Lung (tissue), 11 donors: ENCODE measurements at regions not wholly inside any gene's neighbourhood (a gene's known extent, or its start where the extent isn't known, plus 50 kb on each side); places are given as distances from the start of the nearest gene placed in this dataset.

Source experiments
- ATAC-seq: fragments of 200-7000 bp; cut with Tn5 transposase; one replicate; pipeline ENCODE4 v1.9.1; 2020; ENCODE audit warnings: moderate number of reproducible peaks; ENCODE audit not compliant: insufficient read depth, low FRiP score
- DNase-seq, 3 donors: peaks; one replicate each; pipeline ENCODE4 v3.0.0-alpha.2; 2013 to 2017
- H3K27ac ChIP-seq, 2 donors: one replicate each; pipeline ENCODE4 v1.5.1; 2013; ENCODE audit warnings: mild to moderate bottlenecking in 2 of 2, moderate library complexity in 2 of 2, control low read depth in 1 of 2, inconsistent platforms in 1 of 2, low read depth in 1 of 2, low read length in 1 of 2
- H3K27me3 ChIP-seq, 3 donors: one replicate each; pipeline ENCODE4 v1.5.1; 2013; ENCODE audit warnings: low read length in 2 of 3; ENCODE audit not compliant: control insufficient read depth in 3 of 3, insufficient read depth in 3 of 3
- H3K36me3 ChIP-seq, 4 donors: one replicate each; pipeline ENCODE4 v1.5.1; 2013; ENCODE audit warnings: low read length in 4 of 4, mild to moderate bottlenecking in 1 of 4, moderate library complexity in 1 of 4; ENCODE audit not compliant: control insufficient read depth in 4 of 4, insufficient read depth in 4 of 4
- H3K4me1 ChIP-seq, 5 donors: one replicate each; pipeline ENCODE4 v1.5.1; 2013; ENCODE audit warnings: low read length in 5 of 5, mild to moderate bottlenecking in 2 of 5, moderate library complexity in 1 of 5; ENCODE audit not compliant: control insufficient read depth in 5 of 5, insufficient read depth in 5 of 5
- H3K4me3 ChIP-seq: one replicate; pipeline ENCODE4 v1.5.1; 2013; ENCODE audit warnings: mild to moderate bottlenecking, control low read depth, moderate library complexity
- H3K9ac ChIP-seq, 2 donors: one replicate each; pipeline ENCODE4 v1.5.1; 2013; ENCODE audit warnings: low read length in 2 of 2, control low read depth in 1 of 2; ENCODE audit not compliant: insufficient read depth in 1 of 2
- H3K9me3 ChIP-seq, 4 donors: one replicate each; pipeline ENCODE4 v1.5.1; 2013; ENCODE audit warnings: low read length in 3 of 4, mild to moderate bottlenecking in 1 of 4, moderate library complexity in 1 of 4; ENCODE audit not compliant: control insufficient read depth in 4 of 4, insufficient read depth in 3 of 4
- CTCF ChIP-seq: IDR thresholded peaks from 2 replicates; pipeline ENCODE4 v1.5.1; 2012; ENCODE audit warnings: mild to moderate bottlenecking; ENCODE audit errors: control extremely low read depth, extremely low read depth
- WGBS, 2 donors: extraction: QIAGEN DNeasy Blood & Tissue Kit; methylation state at CpG; one replicate each; pipeline ENCODE4 v1.1.7; 2013; 5-methylcytosine and 5-hydroxymethylcytosine counted together
- donor health status: control.
- donor health status: control.
- donor health status: Bipolar disorder and iron deficiency.
- donor health status: healthy.
- donor health status: DM: yes; HTN: yes; CAD: no.

- H3K27me3 ChIP-seq, result no peaks in the 10 kb centered on the region
- no peaks in the 10 kb centered on the region for H3K4me1 ChIP-seq
- TF ChIP-seq CTCF, result no peak
- H3K36me3 ChIP-seq, result no peaks in the 10 kb centered on the region
- H3K4me3 ChIP-seq, result no peak overlapping the region
- H3K9ac ChIP-seq, result no peak overlapping the region
- ATAC-seq, result no peak
- DNase-seq, result no peak
- H3K9me3 ChIP-seq, result peaks cover 0 to 4% (median under 1%) of the 10 kb centered on the region in 4 donors
- WGBS, 2 donors, result 78 to 87% methylated on average over 16 of the region's 16 CpGs
- no peak overlapping the region for H3K27ac ChIP-seq
These were observed 751.2 kb downstream of the BRD1 start for GRCh38 chr22:49076300-49077035.

GRCh38 chr22:49075150-49075549 lies 752.5 kb downstream of the BRD1 start:
- DNase-seq, result no peak
- Histone ChIP-seq H3K9ac (no peak overlapping the region), H3K4me1 (no peaks in the 10 kb centered on the region), H3K4me3 (no peak overlapping the region), H3K36me3 (no peaks in the 10 kb centered on the region), H3K27me3 (peaks cover 0 to 3% (median 0%) of the 10 kb centered on the region in 3 donors), H3K9me3 (peaks cover 0 to 4% (median under 1%) of the 10 kb centered on the region in 4 donors), H3K27ac (no peak overlapping the region)
- TF ChIP-seq CTCF, result no peak
- ATAC-seq, result no peak
- WGBS, 2 donors, result 76 to 91% methylated on average over 5 of the region's 5 CpGs

DNA sequence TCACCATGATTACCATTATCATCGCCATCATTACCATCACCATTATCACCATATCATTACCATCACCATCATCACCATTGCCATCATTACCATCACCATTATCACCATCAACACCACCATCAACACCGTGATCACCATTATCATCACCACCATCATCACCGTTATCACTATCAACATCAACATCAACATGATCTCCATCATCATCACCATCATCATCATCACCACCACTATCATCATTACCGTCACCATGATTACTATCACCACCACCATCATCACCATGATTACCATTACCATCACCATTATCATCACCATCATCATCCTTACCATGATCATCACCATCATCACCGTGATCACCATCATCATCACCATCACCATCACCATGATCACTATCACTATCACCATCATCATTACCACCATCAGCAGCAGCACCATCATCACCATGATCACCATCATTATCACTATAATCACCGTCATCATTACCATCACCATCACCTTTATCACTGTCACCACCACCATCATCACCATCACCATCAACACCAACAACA lies 753.7 kb downstream of the BRD1 start:
- DNase-seq (no peak), ATAC-seq (no peak)
- H3K4me3 ChIP-seq, result no peak overlapping the region
- H3K4me1 ChIP-seq, result no peaks in the 10 kb centered on the region
- no peak overlapping the region for H3K27ac ChIP-seq
- H3K27me3 ChIP-seq, result peaks cover 0 to 3% (median 0%) of the 10 kb centered on the region in 3 donors
- no peaks in the 10 kb centered on the region for H3K36me3 ChIP-seq
- H3K9ac ChIP-seq, result no peak overlapping the region
- peaks cover 0 to 4% (median under 1%) of the 10 kb centered on the region in 4 donors for H3K9me3 ChIP-seq
- WGBS, 2 donors, result 85 to 96% methylated on average over 6 of the region's 6 CpGs
- no peak for TF ChIP-seq CTCF
